Suprapubic skin (tissue), 4 donors: ENCODE measurements at regions not wholly inside any gene's neighbourhood (a gene's known extent, or its start where the extent isn't known, plus 50 kb on each side); places are given as distances from the start of the nearest gene placed in this dataset.
A peak's percentile ranks its signal among the peaks of the same experiment; 100 is the strongest.

Experiments used
- DNase-seq, 2 donors: peaks; one replicate each; pipeline ENCODE4 v3.0.0-alpha.2; 2019; ENCODE audit warnings: low spot score in 2 of 2
- H3K27ac ChIP-seq: fragments of 200-600 bp; sonication (generic); one replicate; pipeline ENCODE4 v1.5.1; 2019
- H3K27me3 ChIP-seq: fragments of 200-600 bp; sonication (generic); one replicate; pipeline ENCODE4 v1.5.1; 2019
- H3K36me3 ChIP-seq: fragments of 200-600 bp; sonication (generic); one replicate; pipeline ENCODE4 v1.5.1; 2019
- H3K4me1 ChIP-seq: fragments of 200-600 bp; sonication (generic); one replicate; pipeline ENCODE4 v1.5.1; 2019
- H3K4me3 ChIP-seq: fragments of 200-600 bp; sonication (generic); one replicate; pipeline ENCODE4 v1.5.1; 2019; ENCODE audit warnings: mild to moderate bottlenecking
- H3K9me3 ChIP-seq: fragments of 200-600 bp; sonication (generic); one replicate; pipeline ENCODE4 v1.5.1; 2019
- CTCF ChIP-seq, 2 donors: fragments of 200-600 bp in 1 of 2; fragments of 450-650 bp in 1 of 2; sonication (generic) in 1 of 2; IDR thresholded peaks; one replicate each; pipeline ENCODE4 v1.5.1; 2016 to 2019; ENCODE audit warnings: antibody characterized with exemption in 2 of 2, mild to moderate bottlenecking in 1 of 2, moderate library complexity in 1 of 2
- EP300 ChIP-seq: sonication (generic); formaldehyde crosslinking; IDR thresholded peaks from one replicate; pipeline ENCODE4 v1.6.1; 2017; ENCODE audit warnings: antibody characterized with exemption
- POLR2A ChIP-seq, 2 donors: fragments of 450-650 bp; IDR thresholded peaks; one replicate each; pipeline ENCODE4 v1.6.1; 2017; ENCODE audit warnings: antibody characterized with exemption in 2 of 2, mild to moderate bottlenecking in 2 of 2, moderate library complexity in 2 of 2
- POLR2AphosphoS5 ChIP-seq, 3 donors: sonication (generic); formaldehyde crosslinking; IDR thresholded peaks; one replicate each; pipeline ENCODE4 v1.6.1; 2017; ENCODE audit warnings: antibody characterized with exemption in 3 of 3
- WGBS: methylation state at CpG from one replicate; pipeline ENCODE4 v1.1.5; 2018; 5-methylcytosine and 5-hydroxymethylcytosine counted together

GRCh38 chr2:217149087-217149660 is 289.3 kb upstream of the TNP1 start:
- no peaks in the 10 kb centered on the region for H3K4me1 ChIP-seq
- TF ChIP-seq EP300 (no peak), POLR2A (IDR thresholded peaks at IDR 0.05) (no peak), POLR2AphosphoS5 (IDR thresholded peaks at IDR 0.05) (no peak), CTCF (IDR thresholded peaks at IDR 0.05) (no peak)
- no peaks in the 10 kb centered on the region for H3K36me3 ChIP-seq
- H3K4me3 ChIP-seq, result no peak overlapping the region
- WGBS, result 97% methylated on average over 4 of the region's 4 CpGs
- H3K27ac ChIP-seq, result no peak overlapping the region
- DNase-seq, result no peak
- H3K9me3 ChIP-seq, result no peaks in the 10 kb centered on the region
- H3K27me3 ChIP-seq, result no peaks in the 10 kb centered on the region

GRCh38 chr2:217147818-217148217 is 288.0 kb upstream of the TNP1 start:
- no peaks in the 10 kb centered on the region for H3K9me3 ChIP-seq
- H3K36me3 ChIP-seq, result no peaks in the 10 kb centered on the region

GRCh38 chr2:217146956-217147355 is 287.1 kb upstream of the TNP1 start:
- H3K27ac ChIP-seq, result no peak overlapping the region
- no peak for DNase-seq

More at GRCh38 chr2:217147818-217148217, 288.0 kb upstream of the TNP1 start:
- H3K27me3 ChIP-seq, result no peaks in the 10 kb centered on the region
- H3K4me3 ChIP-seq, result no peak overlapping the region
- H3K4me1 ChIP-seq, result no peaks in the 10 kb centered on the region
- DNase-seq, result no peak
- TF ChIP-seq CTCF (IDR thresholded peaks at IDR 0.05) (no peak), POLR2AphosphoS5 (IDR thresholded peaks at IDR 0.05) (no peak), POLR2A (IDR thresholded peaks at IDR 0.05) (no peak), EP300 (no peak)
- H3K27ac ChIP-seq, result no peak overlapping the region
- 61% methylated on average over 2 of the region's 2 CpGs for WGBS

GRCh38 chr2:217142649-217143266 is 282.9 kb upstream of the TNP1 start:
- 82% methylated on average over 3 of the region's 3 CpGs for WGBS
- no peaks in the 10 kb centered on the region for H3K36me3 ChIP-seq
- DNase-seq, result no peak
- H3K27me3 ChIP-seq, result no peaks in the 10 kb centered on the region
- no peak overlapping the region for H3K4me3 ChIP-seq
- no peaks in the 10 kb centered on the region for H3K4me1 ChIP-seq
- H3K9me3 ChIP-seq, result peaks cover 4% of the 10 kb centered on the region
- TF ChIP-seq CTCF (IDR thresholded peaks at IDR 0.05) (peak in 1 of 2 donors; percentile 19), EP300 (no peak)
- H3K27ac ChIP-seq, result no peak overlapping the region

More at GRCh38 chr2:217146956-217147355, 287.1 kb upstream of the TNP1 start:
- Histone ChIP-seq H3K36me3 (no peaks in the 10 kb centered on the region), H3K4me1 (no peaks in the 10 kb centered on the region), H3K4me3 (no peak overlapping the region), H3K27me3 (no peaks in the 10 kb centered on the region), H3K9me3 (no peaks in the 10 kb centered on the region)
- TF ChIP-seq POLR2A (IDR thresholded peaks at IDR 0.05) (no peak), POLR2AphosphoS5 (IDR thresholded peaks at IDR 0.05) (no peak), EP300 (no peak), CTCF (IDR thresholded peaks at IDR 0.05) (no peak)
- WGBS, result 86% methylated on average over 4 of the region's 4 CpGs

- Histone ChIP-seq H3K4me3 (no peak overlapping the region), H3K36me3 (no peaks in the 10 kb centered on the region), H3K27ac (no peak overlapping the region), H3K4me1 (no peaks in the 10 kb centered on the region), H3K27me3 (no peaks in the 10 kb centered on the region), H3K9me3 (peaks cover 4% of the 10 kb centered on the region)
- WGBS, result 92% methylated on average over 4 of the region's 4 CpGs
- no peak for DNase-seq
- TF ChIP-seq POLR2AphosphoS5 (IDR thresholded peaks at IDR 0.05) (no peak), POLR2A (IDR thresholded peaks at IDR 0.05) (no peak), CTCF (IDR thresholded peaks at IDR 0.05) (no peak), EP300 (no peak)
These were observed 278.4 kb upstream of the TNP1 start for GRCh38 chr2:217138284-217138683.
